Neuronal stem cell (in vitro differentiated cells): ENCODE measurements at regions not wholly inside any gene's neighbourhood (a gene's known extent, or its start where the extent isn't known, plus 50 kb on each side); places are given as distances from the start of the nearest gene placed in this dataset.
"Not testable (repeated sequence)": the region's sequence is repeated elsewhere in the genome, so short reads cannot be mapped to it uniquely, and the experiment has no call there.

Experiments
- DNase-seq: peaks from one replicate; pipeline ENCODE4 v3.0.0-alpha.2; 2013; ENCODE audit warnings: low spot score
- H2AFZ ChIP-seq: one replicate; pipeline ENCODE4 v1.6.1; 2013; ENCODE audit warnings: mild to moderate bottlenecking, low read length, inconsistent platforms
- H2AK5ac ChIP-seq: 2 replicates; pipeline ENCODE4 v1.6.1; 2013; ENCODE audit warnings: low read depth, mild to moderate bottlenecking, inconsistent platforms, low read length, moderate library complexity, mixed read lengths
- H2BK120ac ChIP-seq: 2 replicates; pipeline ENCODE4 v1.6.1; 2013; ENCODE audit warnings: low read depth, mild to moderate bottlenecking, inconsistent platforms, low read length, moderate library complexity, mixed read lengths
- H2BK12ac ChIP-seq: one replicate; pipeline ENCODE4 v1.6.1; 2013; ENCODE audit warnings: low read length, inconsistent platforms
- H2BK15ac ChIP-seq: 2 replicates; pipeline ENCODE4 v1.6.1; 2013; ENCODE audit warnings: mild to moderate bottlenecking, low read length, inconsistent platforms, mixed read lengths
- H2BK5ac ChIP-seq: one replicate; pipeline ENCODE4 v1.6.1; 2013; ENCODE audit warnings: inconsistent platforms, mild to moderate bottlenecking, low read length, moderate library complexity
- H3K14ac ChIP-seq: one replicate; pipeline ENCODE4 v1.6.1; 2013; ENCODE audit warnings: low read length, inconsistent platforms
- H3K18ac ChIP-seq: 2 replicates; pipeline ENCODE4 v1.6.1; 2013; ENCODE audit warnings: low read length, inconsistent platforms
- H3K23ac ChIP-seq: 2 replicates; pipeline ENCODE4 v1.6.1; 2013; ENCODE audit warnings: low read depth, mild to moderate bottlenecking, mixed read lengths, low read length, inconsistent platforms; ENCODE audit not compliant: poor library complexity
- H3K27ac ChIP-seq: replicated peaks from 3 replicates; pipeline ENCODE4 v1.5.1; 2013; ENCODE audit warnings: low read length, inconsistent platforms
- H3K27me3 ChIP-seq, 3 experiments: 2 replicates each; pipeline ENCODE4 v1.6.1; 2013; ENCODE audit warnings: low read length in 3 of 3, mild to moderate bottlenecking in 2 of 3, inconsistent platforms in 1 of 3, low read depth in 1 of 3, mixed read lengths in 1 of 3, moderate library complexity in 1 of 3; ENCODE audit not compliant: control insufficient read depth in 3 of 3, insufficient read depth in 3 of 3
- H3K36me3 ChIP-seq, 2 donors: replicated peaks in 1 of 2; 2 replicates each; pipeline ENCODE4 v1.6.1; 2013; ENCODE audit warnings: low read length in 2 of 2; ENCODE audit not compliant: control insufficient read depth in 2 of 2, insufficient read depth in 2 of 2
- H3K4ac ChIP-seq: 2 replicates; pipeline ENCODE4 v1.6.1; 2013; ENCODE audit warnings: inconsistent platforms, mild to moderate bottlenecking, low read length, moderate library complexity
- H3K4me1 ChIP-seq, 2 donors: 1 replicate in 1 of 2; 2 replicates in 1 of 2; pipeline ENCODE4 v1.6.1; 2013; ENCODE audit warnings: low read length in 2 of 2, low read depth in 1 of 2; ENCODE audit not compliant: control insufficient read depth in 2 of 2, insufficient read depth in 1 of 2
- H3K4me2 ChIP-seq: one replicate; pipeline ENCODE4 v1.6.1; 2013; ENCODE audit warnings: mild to moderate bottlenecking, low read length, inconsistent platforms; ENCODE audit not compliant: insufficient read depth, poor library complexity, severe bottlenecking
- H3K4me3 ChIP-seq, 2 donors: 2 replicates each; pipeline ENCODE4 v1.5.1; 2013; ENCODE audit warnings: low read length in 2 of 2, mild to moderate bottlenecking in 2 of 2, inconsistent platforms in 1 of 2, moderate library complexity in 1 of 2
- H3K79me1 ChIP-seq: one replicate; pipeline ENCODE4 v1.6.1; 2013; ENCODE audit warnings: low read depth, mild to moderate bottlenecking, inconsistent platforms, low read length, moderate library complexity
- H3K9ac ChIP-seq: one replicate; pipeline ENCODE4 v1.6.1; 2013; ENCODE audit warnings: mild to moderate bottlenecking, low read depth, low read length, inconsistent platforms; ENCODE audit not compliant: poor library complexity
- H3K9me3 ChIP-seq, 2 donors: replicated peaks in 1 of 2; 2 replicates each; pipeline versions ENCODE3 to v1.6.1; 2013; ENCODE audit warnings: low read length in 2 of 2, mild to moderate bottlenecking in 2 of 2, inconsistent platforms in 1 of 2, low read depth in 1 of 2, mixed read lengths in 1 of 2, moderate library complexity in 1 of 2; ENCODE audit not compliant: control insufficient read depth in 2 of 2, insufficient read depth in 1 of 2
- H4K8ac ChIP-seq: one replicate; pipeline ENCODE4 v1.6.1; 2013; ENCODE audit warnings: low read depth, mild to moderate bottlenecking, inconsistent platforms, low read length, moderate library complexity
- H4K91ac ChIP-seq: one replicate; pipeline ENCODE4 v1.6.1; 2013; ENCODE audit warnings: low read length, low read depth, mild to moderate bottlenecking, inconsistent platforms; ENCODE audit not compliant: poor library complexity
- WGBS, 2 donors: extraction: QIAGEN DNeasy Blood & Tissue Kit; methylation state at CpG; one replicate each; pipeline ENCODE4 v1.1.7; 2013; ENCODE audit warnings: missing lambda C conversion rate in 2 of 2, mixed read lengths in 1 of 2; ENCODE audit not compliant: insufficient read length in 2 of 2, insufficient replicate concordance in 1 of 2; ENCODE audit errors: extremely low coverage in 2 of 2; 5-methylcytosine and 5-hydroxymethylcytosine counted together

GRCh38 chr7:56352576-56352975 lies 236.4 kb upstream of the NUPR2 start:
- H3K79me1 ChIP-seq, H3K14ac ChIP-seq, DNase-seq, H3K4me2 ChIP-seq, H3K18ac ChIP-seq, H4K8ac ChIP-seq, H2BK5ac ChIP-seq, H3K4ac ChIP-seq, H3K27ac ChIP-seq, H2BK120ac ChIP-seq, H3K4me3 ChIP-seq, H3K4me1 ChIP-seq, H3K27me3 ChIP-seq, H3K9me3 ChIP-seq, H2AFZ ChIP-seq, H3K36me3 ChIP-seq, H3K23ac ChIP-seq, H2AK5ac ChIP-seq, H2BK15ac ChIP-seq, H2BK12ac ChIP-seq, H3K9ac ChIP-seq, H4K91ac ChIP-seq: not testable (repeated sequence)
- WGBS, 2 donors: no CpG with 5 or more reads among the region's 4 CpGs

DNA sequence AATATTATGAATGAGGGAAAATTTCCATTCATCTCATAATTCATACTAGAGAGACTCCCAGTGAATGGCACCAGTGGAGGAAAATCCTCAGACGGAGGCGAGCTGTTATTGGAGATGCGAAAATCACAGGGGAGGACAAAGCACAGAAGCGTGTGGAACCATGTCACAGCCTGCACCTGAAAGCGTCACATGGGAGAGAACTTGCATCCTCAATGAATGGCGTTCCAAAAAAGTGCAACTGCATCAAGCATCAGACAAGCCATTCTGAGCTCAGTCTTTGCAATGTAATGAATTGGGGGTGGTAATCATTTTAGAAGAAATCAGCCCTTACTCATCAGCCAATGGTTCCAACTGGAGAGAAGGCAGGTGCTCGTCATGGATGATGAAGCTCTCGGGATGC lies 235.0 kb upstream of the NUPR2 start:
- H4K91ac ChIP-seq, H3K36me3 ChIP-seq, H2BK5ac ChIP-seq, H2BK15ac ChIP-seq, DNase-seq, H2BK12ac ChIP-seq, H4K8ac ChIP-seq, H3K14ac ChIP-seq, H3K4me1 ChIP-seq, H3K27ac ChIP-seq, H3K23ac ChIP-seq, H2BK120ac ChIP-seq, H3K79me1 ChIP-seq, H3K4me2 ChIP-seq, H2AFZ ChIP-seq, H3K9ac ChIP-seq, H2AK5ac ChIP-seq, H3K4me3 ChIP-seq, H3K18ac ChIP-seq, H3K4ac ChIP-seq, H3K27me3 ChIP-seq, H3K9me3 ChIP-seq: not testable (repeated sequence)
- WGBS, 2 donors: no CpG with 5 or more reads among the region's 8 CpGs

DNA sequence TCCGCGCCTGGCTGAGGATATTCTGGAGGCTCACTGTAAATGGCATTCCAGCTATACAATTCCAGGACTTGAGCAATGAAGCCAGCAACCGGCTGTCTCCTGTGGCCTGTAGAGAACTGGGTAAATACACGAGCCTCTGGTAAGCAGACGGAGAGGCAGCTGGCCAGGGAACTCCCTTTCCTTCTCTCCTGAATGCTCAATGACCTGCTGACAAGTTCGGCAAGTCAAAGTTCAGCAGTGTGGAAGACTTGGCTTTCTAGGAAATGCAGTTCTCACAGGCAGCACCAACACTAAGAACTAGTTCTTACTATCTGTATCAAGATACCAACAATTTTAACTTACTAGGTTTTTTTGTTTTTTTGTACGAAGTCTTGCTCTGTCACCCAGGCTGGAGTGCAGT lies 232.1 kb upstream of the NUPR2 start:
- not testable (repeated sequence) for DNase-seq, H2BK12ac ChIP-seq, H3K9ac ChIP-seq, H3K4me3 ChIP-seq, H3K27me3 ChIP-seq, H2BK120ac ChIP-seq, H3K18ac ChIP-seq, H2BK15ac ChIP-seq, H3K4me2 ChIP-seq, H4K8ac ChIP-seq, H3K4me1 ChIP-seq, H3K23ac ChIP-seq, H3K27ac ChIP-seq, H4K91ac ChIP-seq, H3K79me1 ChIP-seq, H3K4ac ChIP-seq, H2AFZ ChIP-seq, H3K36me3 ChIP-seq, H2AK5ac ChIP-seq, H3K9me3 ChIP-seq, H3K14ac ChIP-seq, H2BK5ac ChIP-seq
- no CpG with 5 or more reads among the region's 7 CpGs for WGBS, 2 donors

DNA sequence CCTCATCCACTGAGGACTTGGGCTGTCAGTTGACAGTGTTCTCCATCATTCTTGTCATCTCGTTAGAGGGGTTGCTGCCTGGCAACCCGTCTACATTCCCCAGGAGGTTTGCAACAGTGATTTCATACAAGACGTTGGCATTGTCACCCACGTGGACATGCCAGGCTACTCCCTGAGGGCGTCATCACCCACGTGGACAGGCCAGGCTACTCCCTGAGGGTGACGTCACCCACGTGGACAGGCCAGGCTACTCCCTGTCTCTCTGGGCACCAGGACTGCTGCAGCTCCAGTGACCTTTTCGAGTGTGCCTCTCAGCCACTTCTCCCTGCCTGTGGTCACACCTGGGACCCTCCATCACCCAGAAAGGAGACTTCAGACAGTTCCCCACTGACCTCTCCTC lies 212.1 kb upstream of the NUPR2 start:
- H3K4me2 ChIP-seq, H3K27ac ChIP-seq, H2BK12ac ChIP-seq, H2BK120ac ChIP-seq, H2AFZ ChIP-seq, H3K4me1 ChIP-seq, H3K27me3 ChIP-seq, H3K4ac ChIP-seq, H2BK5ac ChIP-seq, DNase-seq, H4K8ac ChIP-seq, H3K18ac ChIP-seq, H3K9ac ChIP-seq, H3K79me1 ChIP-seq, H3K36me3 ChIP-seq, H3K14ac ChIP-seq, H2BK15ac ChIP-seq, H4K91ac ChIP-seq, H3K4me3 ChIP-seq, H2AK5ac ChIP-seq, H3K9me3 ChIP-seq, H3K23ac ChIP-seq: not testable (repeated sequence)
- no CpG with 5 or more reads among the region's 9 CpGs for whole genome bisulfite sequencing, 2 donors
